Panc1 (cell line): ENCODE measurements at regions not wholly inside any gene's neighbourhood (a gene's known extent, or its start where the extent isn't known, plus 50 kb on each side); places are given as distances from the start of the nearest gene placed in this dataset.

ENCODE experiments used
- ATAC-seq: fragments of 200-7000 bp; cut with Tn5 transposase; 2 replicates; pipeline ENCODE4 v1.9.1; 2020; ENCODE audit warnings: mild to moderate bottlenecking, moderate library complexity
- BruUV-seq: library from RNA; stranded (reverse); fragments of 400-500 nt; replicated peaks from 2 replicates; lab custom pipeline; 2021; lab: Mats Ljungman, UMichigan
- CTCF ChIA-PET: fragments of 300-600 bp; sonication (Branson Sonifier 250); formaldehyde crosslinking; loops from one replicate; lab custom pipeline; 2022; ENCODE audit warnings: antibody characterized with exemption; lab: Charles Lee
- POLR2A ChIA-PET: fragments of 300-600 bp; sonication (Branson Sonifier 250); formaldehyde crosslinking; loops from one replicate; lab custom pipeline; 2022; ENCODE audit warnings: antibody characterized with exemption; lab: Charles Lee
- DNase-seq: peaks from one replicate; pipeline ENCODE4 v3.0.0-alpha.2; 2010; ENCODE audit warnings: low read depth, low spot score
- H3K27ac ChIP-seq: 2 replicates; pipeline ENCODE4 v1.5.1; 2011; ENCODE audit warnings: mild to moderate bottlenecking, low read length, inconsistent platforms
- H3K27me3 ChIP-seq: fragments of 200-500 bp; sonication (Bioruptor generic); 2 replicates; pipeline ENCODE4 v1.6.0; 2014; ENCODE audit warnings: low read length, inconsistent platforms; ENCODE audit not compliant: control insufficient read depth, insufficient read depth
- H3K36me3 ChIP-seq: fragments of 200-500 bp; sonication (Bioruptor generic); 2 replicates; pipeline ENCODE4 v1.5.1; 2014; ENCODE audit warnings: inconsistent platforms, mild to moderate bottlenecking, low read length, moderate library complexity; ENCODE audit not compliant: control insufficient read depth, insufficient read depth
- H3K4me1 ChIP-seq: 2 replicates; pipeline ENCODE4 v1.5.1; 2011; ENCODE audit warnings: inconsistent platforms, mild to moderate bottlenecking, low read length, moderate library complexity; ENCODE audit not compliant: control insufficient read depth, insufficient read depth
- H3K4me3 ChIP-seq, 2 experiments: 2 replicates each; pipeline ENCODE4 v1.5.1; 2011 to 2012; ENCODE audit warnings: low read depth in 2 of 2, low read length in 2 of 2, mild to moderate bottlenecking in 2 of 2, inconsistent platforms in 1 of 2, moderate library complexity in 1 of 2
- H3K9me3 ChIP-seq: fragments of 200-500 bp; sonication (Bioruptor generic); 2 replicates; pipeline ENCODE4 v1.5.1; 2014; ENCODE audit warnings: low read depth, mild to moderate bottlenecking, inconsistent platforms, low read length, moderate library complexity; ENCODE audit not compliant: control insufficient read depth, insufficient read depth
- CTCF ChIP-seq: fragments of 450-650 bp; IDR thresholded peaks from 2 replicates; pipeline ENCODE4 v1.5.1; 2017; ENCODE audit warnings: mild to moderate bottlenecking
- POLR2AphosphoS5 ChIP-seq: IDR thresholded peaks from 2 replicates; pipeline ENCODE4 v1.6.1; 2012; ENCODE audit warnings: mild to moderate bottlenecking, low read depth, low read length, moderate library complexity
- REST ChIP-seq, 2 experiments: IDR thresholded peaks; 2 replicates each; pipeline ENCODE4 v1.6.1; 2011 to 2012; ENCODE audit warnings: low read depth in 2 of 2, control low read depth in 1 of 2, low read length in 1 of 2, mild to moderate bottlenecking in 1 of 2, moderate library complexity in 1 of 2; ENCODE audit not compliant: insufficient read depth in 1 of 2
- SIN3A ChIP-seq: IDR thresholded peaks from 2 replicates; pipeline ENCODE4 v1.6.1; 2012; ENCODE audit warnings: low read depth, mild to moderate bottlenecking, low read length, moderate library complexity, borderline replicate concordance; ENCODE audit not compliant: insufficient read depth
- TCF7L2 ChIP-seq: IDR thresholded peaks from 2 replicates; pipeline ENCODE4 v1.6.1; 2011; ENCODE audit warnings: mild to moderate bottlenecking, low read depth, low read length, inconsistent platforms
- in situ Hi-C: cut with HindIII; loops from 2 replicates; pipeline ENCODE4 v1.10.0; 2016; ENCODE audit warnings: low sequenced_read_pairs, low pct_unique_long_range_greater_than_20kb
- intact Hi-C: fragments of 100-400 bp; cut with micrococcal nuclease; formaldehyde crosslinking; loops from one replicate; pipeline ENCODE4 v1.10.0; 2022; ENCODE audit not compliant: unreplicated experiment

GRCh38 chr12:98341732-98342131, 173.7 kb upstream of the TMPO start:
- ATAC-seq, result no peak
- no peaks in the 10 kb centered on the region; the same call in 1 of the 2 replicates for H3K27me3 ChIP-seq
- CTCF ChIA-PET, result no interaction called here
- no peaks in the 10 kb centered on the region for H3K36me3 ChIP-seq
- no TSS peak for BruUV-seq
- H3K4me3 ChIP-seq, result no peak overlapping the region
- H3K9me3 ChIP-seq, result no peaks in the 10 kb centered on the region
- in situ Hi-C loops (no loop called here), intact Hi-C loops (no loop called here)
- no peak for TF ChIP-seq REST (IDR thresholded peaks at IDR 0.05; ENCODE audit: insufficient read depth in 1 of 2, low read depth in 2 of 2, low read length in 1 of 2)
- no peak for TF ChIP-seq CTCF
- no peak for TF ChIP-seq POLR2AphosphoS5
- no peak for TF ChIP-seq SIN3A
- TF ChIP-seq TCF7L2, result no peak
- H3K27ac ChIP-seq, result no peak overlapping the region
- H3K4me1 ChIP-seq, result no peaks in the 10 kb centered on the region
- POLR2A ChIA-PET, result no interaction called here
- DNase-seq, result no peak

GRCh38 chr12:98343002-98343567, 172.3 kb upstream of the TMPO start:
- in situ Hi-C loops, result no loop called here
- POLR2A ChIA-PET, result no interaction called here

More at GRCh38 chr12:98343002-98343567, 172.3 kb upstream of the TMPO start:
- Histone ChIP-seq H3K4me3 (no peak overlapping the region), H3K27ac (no peak overlapping the region), H3K9me3 (no peaks in the 10 kb centered on the region), H3K36me3 (no peaks in the 10 kb centered on the region), H3K27me3 (no peaks in the 10 kb centered on the region), H3K4me1 (no peaks in the 10 kb centered on the region)
- CTCF ChIA-PET, result no interaction called here
- intact Hi-C loops, result no loop called here
- ATAC-seq, result no peak
- no peak for TF ChIP-seq TCF7L2
- TF ChIP-seq REST (IDR thresholded peaks at IDR 0.05; ENCODE audit: insufficient read depth in 1 of 2, low read depth in 2 of 2, low read length in 1 of 2), result no peak
- no peak for TF ChIP-seq POLR2AphosphoS5
- TF ChIP-seq CTCF, result no peak
- TF ChIP-seq SIN3A, result no peak
- BruUV-seq, result no TSS peak
- no peak for DNase-seq
